GM18861 (cell line): ENCODE measurements at regions not wholly inside any gene's neighbourhood (a gene's known extent, or its start where the extent isn't known, plus 50 kb on each side); places are given as distances from the start of the nearest gene placed in this dataset.
"Not testable (repeated sequence)": the region's sequence is repeated elsewhere in the genome, so short reads cannot be mapped to it uniquely, and the experiment has no call there.

Experiments
- ATAC-seq: cut with Tn5 transposase; IDR thresholded peaks from one replicate; pipeline ENCODE4 v1.9.1; 2021; ENCODE audit not compliant: unreplicated experiment

- ATAC-seq, result not testable (repeated sequence)
These were observed 438.0 kb downstream of the RPIA start for GRCh38 chr2:89129440-89129839.

GRCh38 chr2:89130665-89131308 lies 439.3 kb downstream of the RPIA start:
- ATAC-seq, result not testable (repeated sequence)

GRCh38 chr2:89142959-89143358 lies 451.5 kb downstream of the RPIA start:
- not testable (repeated sequence) for ATAC-seq

- not testable (repeated sequence) for ATAC-seq
These were observed 453.9 kb downstream of the RPIA start for GRCh38 chr2:89145342-89145741.

- ATAC-seq, result not testable (repeated sequence)
These were observed 456.8 kb downstream of the RPIA start for GRCh38 chr2:89148256-89148655.

- not testable (repeated sequence) for ATAC-seq
These were observed 460.2 kb downstream of the RPIA start for GRCh38 chr2:89151699-89152098.

GRCh38 chr2:89152501-89152900 lies 461.0 kb downstream of the RPIA start:
- ATAC-seq, result not testable (repeated sequence)

- ATAC-seq, result not testable (repeated sequence)
These were observed 461.7 kb downstream of the RPIA start for GRCh38 chr2:89153210-89153609.

- not testable (repeated sequence) for ATAC-seq
These were observed 462.8 kb downstream of the RPIA start for GRCh38 chr2:89154247-89154682.

- not testable (repeated sequence) for ATAC-seq
These were observed 468.8 kb downstream of the RPIA start for GRCh38 chr2:89160306-89160705.

- not testable (repeated sequence) for ATAC-seq
These were observed 470.2 kb downstream of the RPIA start for GRCh38 chr2:89161626-89162025.

- ATAC-seq, result not testable (repeated sequence)
These were observed 479.2 kb downstream of the RPIA start for GRCh38 chr2:89170506-89171173.

- ATAC-seq, result not testable (repeated sequence)
These were observed 479.7 kb downstream of the RPIA start for GRCh38 chr2:89171174-89171519.

- not testable (repeated sequence) for ATAC-seq
These were observed 485.5 kb downstream of the RPIA start for GRCh38 chr2:89177004-89177403.

GRCh38 chr2:89182221-89182620 lies 490.7 kb downstream of the RPIA start:
- not testable (repeated sequence) for ATAC-seq

GRCh38 chr2:89184746-89185145 lies 493.3 kb downstream of the RPIA start:
- not testable (repeated sequence) for ATAC-seq

- not testable (repeated sequence) for ATAC-seq
These were observed 504.3 kb downstream of the RPIA start for GRCh38 chr2:89195636-89196251.

GRCh38 chr2:89196719-89197118 lies 505.2 kb downstream of the RPIA start:
- not testable (repeated sequence) for ATAC-seq

- ATAC-seq, result not testable (repeated sequence)
These were observed 506.6 kb downstream of the RPIA start for GRCh38 chr2:89198026-89198425.

GRCh38 chr2:89199453-89200246 lies 508.2 kb downstream of the RPIA start:
- ATAC-seq, result not testable (repeated sequence)

- not testable (repeated sequence) for ATAC-seq
These were observed 508.7 kb downstream of the RPIA start for GRCh38 chr2:89200247-89200527.
